ENCODE measurements at regions not wholly inside any gene's neighbourhood (a gene's known extent, or its start where the extent isn't known, plus 50 kb on each side); places are given as distances from the start of the nearest gene placed in this dataset.

DNA sequence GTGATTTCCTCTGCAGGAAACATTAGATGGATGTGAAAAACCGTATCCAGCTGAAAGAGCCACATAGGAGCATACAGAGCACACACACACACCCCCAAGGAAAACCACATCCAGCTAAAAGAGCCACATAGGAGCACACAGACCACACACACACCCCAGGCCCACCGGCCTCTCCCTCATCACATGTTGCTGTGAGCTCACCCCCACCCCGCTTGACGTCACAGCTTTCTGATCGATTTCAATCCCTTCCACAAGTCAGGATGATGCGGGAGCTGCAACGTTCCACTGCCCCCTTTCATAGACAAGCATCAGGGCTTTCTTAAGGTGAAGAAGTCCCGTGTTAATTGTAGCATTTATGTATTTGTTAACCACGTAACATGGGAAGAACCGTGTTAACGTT is 72.4 kb upstream of the SOX1 start:
- Histone ChIP-seq H3K27me3 (ENCODE audit: insufficient read depth) (no peaks in the 10 kb centered on the region; the same call in 1 of the 2 replicates), H3K4me1 (ENCODE audit: control insufficient read depth in 1 of 2, insufficient read depth in 2 of 2, low read depth in 1 of 2, low read length in 1 of 2) (no peaks in the 10 kb centered on the region), H3K9ac (no peak overlapping the region), H2AFZ (ENCODE audit: low read depth) (no peak overlapping the region), H3K9me2 (no peaks in the 10 kb centered on the region), H3K79me2 (ENCODE audit: insufficient read depth) (no peaks in the 10 kb centered on the region), H3F3A (replicated peaks; ENCODE audit: insufficient read depth) (no peaks in the 10 kb centered on the region), H3K4me3 (ENCODE audit: low read depth in 2 of 2, low read length in 1 of 2) (no peak overlapping the region), H4K20me1 (ENCODE audit: insufficient read depth) (no peaks in the 10 kb centered on the region), H3K27ac (ENCODE audit: low read depth in 2 of 2, low read length in 1 of 2) (no peak overlapping the region), H3K36me3 (replicated peaks in 1 of 2; ENCODE audit: control insufficient read depth in 1 of 2, insufficient read depth in 2 of 2, low read length in 1 of 2) (no peaks in the 10 kb centered on the region), H3K9me3 (no peaks in the 10 kb centered on the region), H3K4me2 (no peak overlapping the region)
- TF ChIP-seq MXI1 (IDR thresholded peaks at IDR 0.05; ENCODE audit: low read depth, low read length) (no peak), NFIC (IDR thresholded peaks at IDR 0.05; ENCODE audit: borderline replicate concordance) (no peak), SMC3 (IDR thresholded peaks at IDR 0.05; ENCODE audit: low read depth, low read length) (no peak), TEAD4 (IDR thresholded peaks at IDR 0.05; ENCODE audit: borderline replicate concordance, insufficient read depth) (no peak), POLR2AphosphoS5 (IDR thresholded peaks at IDR 0.05; ENCODE audit: low read depth, low read length) (no peak), NRF1 (IDR thresholded peaks at IDR 0.05; ENCODE audit: low read depth, low read length) (no peak), RCOR1 (IDR thresholded peaks at IDR 0.05; ENCODE audit: low read length) (no peak)
- TF ChIP-seq, protein P1, sequence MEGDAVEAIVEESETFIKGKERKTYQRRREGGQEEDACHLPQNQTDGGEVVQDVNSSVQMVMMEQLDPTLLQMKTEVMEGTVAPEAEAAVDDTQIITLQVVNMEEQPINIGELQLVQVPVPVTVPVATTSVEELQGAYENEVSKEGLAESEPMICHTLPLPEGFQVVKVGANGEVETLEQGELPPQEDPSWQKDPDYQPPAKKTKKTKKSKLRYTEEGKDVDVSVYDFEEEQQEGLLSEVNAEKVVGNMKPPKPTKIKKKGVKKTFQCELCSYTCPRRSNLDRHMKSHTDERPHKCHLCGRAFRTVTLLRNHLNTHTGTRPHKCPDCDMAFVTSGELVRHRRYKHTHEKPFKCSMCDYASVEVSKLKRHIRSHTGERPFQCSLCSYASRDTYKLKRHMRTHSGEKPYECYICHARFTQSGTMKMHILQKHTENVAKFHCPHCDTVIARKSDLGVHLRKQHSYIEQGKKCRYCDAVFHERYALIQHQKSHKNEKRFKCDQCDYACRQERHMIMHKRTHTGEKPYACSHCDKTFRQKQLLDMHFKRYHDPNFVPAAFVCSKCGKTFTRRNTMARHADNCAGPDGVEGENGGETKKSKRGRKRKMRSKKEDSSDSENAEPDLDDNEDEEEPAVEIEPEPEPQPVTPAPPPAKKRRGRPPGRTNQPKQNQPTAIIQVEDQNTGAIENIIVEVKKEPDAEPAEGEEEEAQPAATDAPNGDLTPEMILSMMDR (IDR thresholded peaks at IDR 0.05): no peak
- TF ChIP-seq, protein P2, sequence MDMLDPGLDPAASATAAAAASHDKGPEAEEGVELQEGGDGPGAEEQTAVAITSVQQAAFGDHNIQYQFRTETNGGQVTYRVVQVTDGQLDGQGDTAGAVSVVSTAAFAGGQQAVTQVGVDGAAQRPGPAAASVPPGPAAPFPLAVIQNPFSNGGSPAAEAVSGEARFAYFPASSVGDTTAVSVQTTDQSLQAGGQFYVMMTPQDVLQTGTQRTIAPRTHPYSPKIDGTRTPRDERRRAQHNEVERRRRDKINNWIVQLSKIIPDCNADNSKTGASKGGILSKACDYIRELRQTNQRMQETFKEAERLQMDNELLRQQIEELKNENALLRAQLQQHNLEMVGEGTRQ (IDR thresholded peaks at IDR 0.05; ENCODE audit: borderline replicate concordance, low read depth, low read length): no peak
- TF ChIP-seq, protein P3, sequence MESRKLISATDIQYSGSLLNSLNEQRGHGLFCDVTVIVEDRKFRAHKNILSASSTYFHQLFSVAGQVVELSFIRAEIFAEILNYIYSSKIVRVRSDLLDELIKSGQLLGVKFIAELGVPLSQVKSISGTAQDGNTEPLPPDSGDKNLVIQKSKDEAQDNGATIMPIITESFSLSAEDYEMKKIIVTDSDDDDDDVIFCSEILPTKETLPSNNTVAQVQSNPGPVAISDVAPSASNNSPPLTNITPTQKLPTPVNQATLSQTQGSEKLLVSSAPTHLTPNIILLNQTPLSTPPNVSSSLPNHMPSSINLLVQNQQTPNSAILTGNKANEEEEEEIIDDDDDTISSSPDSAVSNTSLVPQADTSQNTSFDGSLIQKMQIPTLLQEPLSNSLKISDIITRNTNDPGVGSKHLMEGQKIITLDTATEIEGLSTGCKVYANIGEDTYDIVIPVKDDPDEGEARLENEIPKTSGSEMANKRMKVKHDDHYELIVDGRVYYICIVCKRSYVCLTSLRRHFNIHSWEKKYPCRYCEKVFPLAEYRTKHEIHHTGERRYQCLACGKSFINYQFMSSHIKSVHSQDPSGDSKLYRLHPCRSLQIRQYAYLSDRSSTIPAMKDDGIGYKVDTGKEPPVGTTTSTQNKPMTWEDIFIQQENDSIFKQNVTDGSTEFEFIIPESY (IDR thresholded peaks at IDR 0.05; ENCODE audit: borderline replicate concordance, low read depth): no peak
- TF ChIP-seq, protein P4, sequence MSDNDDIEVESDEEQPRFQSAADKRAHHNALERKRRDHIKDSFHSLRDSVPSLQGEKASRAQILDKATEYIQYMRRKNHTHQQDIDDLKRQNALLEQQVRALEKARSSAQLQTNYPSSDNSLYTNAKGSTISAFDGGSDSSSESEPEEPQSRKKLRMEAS (IDR thresholded peaks at IDR 0.05; ENCODE audit: low read depth): no peak
- POLR2A ChIA-PET: no interaction called here
- 6% methylated on average over 11 of the region's 11 CpGs for WGBS (ENCODE audit: low lambda C conversion rate)
- CTCF ChIA-PET: no interaction called here
- DNase-seq: no peak

DNA sequence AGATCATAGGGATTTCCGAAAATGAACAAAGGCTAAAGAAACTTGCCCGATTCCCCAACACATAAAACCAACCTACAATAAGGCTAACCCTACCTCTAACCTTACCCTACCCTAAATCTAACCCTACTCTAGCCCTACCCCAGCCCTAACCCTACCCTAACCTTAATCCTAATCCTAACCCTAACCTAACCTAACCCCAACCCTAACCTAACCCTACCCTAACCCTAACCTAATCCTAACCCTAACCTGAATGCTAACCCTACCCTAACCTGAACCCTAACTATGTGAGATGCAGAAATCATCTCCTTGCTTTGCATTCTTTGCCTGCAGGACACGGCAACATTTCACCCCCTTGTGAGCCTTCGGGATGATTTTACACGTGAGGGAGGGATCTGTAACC is 67.6 kb upstream of the SOX1 start:
- H3K9me3 ChIP-seq: no peaks in the 10 kb centered on the region
- H3K4me3 ChIP-seq (ENCODE audit: low read depth in 2 of 2, low read length in 1 of 2): no peak overlapping the region
- no peaks in the 10 kb centered on the region for H3F3A ChIP-seq (replicated peaks; ENCODE audit: insufficient read depth)
- WGBS (ENCODE audit: low lambda C conversion rate): 1% methylated on average over 5 of the region's 5 CpGs
- H4K20me1 ChIP-seq (ENCODE audit: insufficient read depth): no peaks in the 10 kb centered on the region
- POLR2A ChIA-PET: no interaction called here
- H3K4me1 ChIP-seq (ENCODE audit: control insufficient read depth in 1 of 2, insufficient read depth in 2 of 2, low read depth in 1 of 2, low read length in 1 of 2): no peaks in the 10 kb centered on the region
- no peak for DNase-seq
- no peaks in the 10 kb centered on the region for H3K79me2 ChIP-seq (ENCODE audit: insufficient read depth)
- no peak overlapping the region for H3K4me2 ChIP-seq
- no peak overlapping the region for H3K9ac ChIP-seq
- no peaks in the 10 kb centered on the region for H3K36me3 ChIP-seq (replicated peaks in 1 of 2; ENCODE audit: control insufficient read depth in 1 of 2, insufficient read depth in 2 of 2, low read length in 1 of 2)
- CTCF ChIA-PET: no interaction called here
- H3K9me2 ChIP-seq: no peaks in the 10 kb centered on the region
- no peak overlapping the region for H3K27ac ChIP-seq (ENCODE audit: low read depth in 2 of 2, low read length in 1 of 2)
- no peak overlapping the region for H2AFZ ChIP-seq (ENCODE audit: low read depth)
- H3K27me3 ChIP-seq (ENCODE audit: insufficient read depth): no peaks in the 10 kb centered on the region; the same call in 1 of the 2 replicates
- TF ChIP-seq EP300 (IDR thresholded peaks at IDR 0.05; ENCODE audit: borderline replicate concordance in 1 of 2, low read depth in 1 of 2, low read length in 1 of 2): no peak
- TF ChIP-seq, protein P2 (IDR thresholded peaks at IDR 0.05; ENCODE audit: borderline replicate concordance, low read depth, low read length): no peak

Data from SK-N-SH (cell line).